ENCODE measurements at regions not wholly inside any gene's neighbourhood (a gene's known extent, or its start where the extent isn't known, plus 50 kb on each side); places are given as distances from the start of the nearest gene placed in this dataset.

DNA sequence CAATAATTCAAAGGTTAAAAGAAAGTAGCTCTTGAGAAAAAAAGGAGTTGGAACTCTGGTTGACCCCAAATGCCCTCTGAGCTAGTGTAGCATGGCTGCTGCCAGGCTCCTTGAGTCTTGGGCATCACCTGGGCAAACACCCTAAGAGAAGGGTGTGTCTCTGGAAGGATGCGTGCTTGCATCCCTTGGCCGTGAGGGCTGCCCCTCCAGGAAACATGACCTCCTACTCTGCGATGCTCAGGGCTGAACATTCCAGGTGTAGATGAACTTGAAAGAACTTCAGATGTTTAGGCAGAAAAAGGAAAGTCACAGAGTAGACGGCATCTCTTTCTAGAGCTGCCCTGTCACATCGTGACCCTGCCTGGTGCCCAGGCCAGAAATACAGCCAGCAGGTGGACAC, 189.4 kb upstream of the TCERG1L start:
- WGBS (ENCODE audit: low lambda C conversion rate), result 18% methylated on average over 4 of the region's 5 CpGs
- POLR2A ChIA-PET, result no interaction called here
- no peaks in the 10 kb centered on the region for H3K27me3 ChIP-seq (ENCODE audit: control insufficient read depth in 1 of 2, insufficient read depth in 2 of 2, low read length in 2 of 2)
- BruUV-seq (replicated peaks), result no TSS peak
- FAIRE-seq (no peak), DNase-seq (ENCODE audit: low spot score) (no peak), ATAC-seq (no peak)
- CTCF ChIA-PET (ENCODE audit: low intra/inter-chr PET ratio, low total read pairs), result no interaction called here
- no peak overlapping the region for H3K4me2 ChIP-seq (ENCODE audit: low read depth, low read length)
- no peaks in the 10 kb centered on the region for H3K4me1 ChIP-seq (ENCODE audit: insufficient read depth, low read length)
- H3K9me3 ChIP-seq (ENCODE audit: low read length), result peaks cover 30% of the 10 kb centered on the region
- no peaks in the 10 kb centered on the region for H4K20me1 ChIP-seq (ENCODE audit: insufficient read depth, low read length)
- in situ Hi-C loops (cut with HindIII; ENCODE audit: extremely low pct_ligation_motif_present, low pct_unique_long_range_greater_than_20kb), result no loop called here
- no peak overlapping the region for H3K27ac ChIP-seq (ENCODE audit: extremely low read length, insufficient read depth, low read length)
- H3K79me2 ChIP-seq (ENCODE audit: insufficient read depth, low read length), result no peaks in the 10 kb centered on the region
- H3K36me3 ChIP-seq (replicated peaks in 1 of 2; ENCODE audit: control insufficient read depth in 1 of 2, insufficient read depth in 2 of 2, low read length in 2 of 2), result no peaks in the 10 kb centered on the region
- no peak overlapping the region for H3K9ac ChIP-seq (ENCODE audit: insufficient read depth, low read depth, low read length)
- H2AFZ ChIP-seq (ENCODE audit: low read length), result no peak overlapping the region
- TF ChIP-seq BRCA1 (CRISPR knock-in tag; IDR thresholded peaks at IDR 0.05), result no peak
- no peak for TF ChIP-seq MTA3 (CRISPR knock-in tag; IDR thresholded peaks at IDR 0.05)
- TF ChIP-seq ZNF264 (CRISPR knock-in tag; IDR thresholded peaks at IDR 0.05), result no peak
- no peak for TF ChIP-seq ZKSCAN5 (CRISPR knock-in tag; IDR thresholded peaks at IDR 0.05)
- no peak for TF ChIP-seq HOXA9 (CRISPR knock-in tag; IDR thresholded peaks at IDR 0.05; ENCODE audit: borderline replicate concordance)
- no peak for TF ChIP-seq RAD21 (CRISPR knock-in tag; IDR thresholded peaks at IDR 0.05)
- TF ChIP-seq JUNB (CRISPR knock-in tag; IDR thresholded peaks at IDR 0.05; ENCODE audit: borderline replicate concordance), result no peak
- TF ChIP-seq, protein P1, sequence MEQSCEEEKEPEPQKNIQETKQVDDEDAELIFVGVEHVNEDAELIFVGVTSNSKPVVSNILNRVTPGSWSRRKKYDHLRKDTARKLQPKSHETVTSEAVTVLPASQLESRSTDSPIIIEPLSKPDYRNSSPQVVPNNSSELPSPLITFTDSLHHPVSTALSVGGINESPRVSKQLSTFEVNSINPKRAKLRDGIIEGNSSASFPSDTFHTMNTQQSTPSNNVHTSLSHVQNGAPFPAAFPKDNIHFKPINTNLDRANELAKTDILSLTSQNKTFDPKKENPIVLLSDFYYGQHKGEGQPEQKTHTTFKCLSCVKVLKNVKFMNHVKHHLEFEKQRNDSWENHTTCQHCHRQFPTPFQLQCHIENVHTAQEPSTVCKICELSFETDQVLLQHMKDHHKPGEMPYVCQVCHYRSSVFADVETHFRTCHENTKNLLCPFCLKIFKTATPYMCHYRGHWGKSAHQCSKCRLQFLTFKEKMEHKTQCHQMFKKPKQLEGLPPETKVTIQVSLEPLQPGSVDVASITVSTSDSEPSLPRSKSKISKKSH (CRISPR knock-in tag; IDR thresholded peaks at IDR 0.05; ENCODE audit: borderline replicate concordance), result no peak
- no peak for TF ChIP-seq RBFOX2 (IDR thresholded peaks at IDR 0.05; ENCODE audit: low read depth, low read length)
- TF ChIP-seq KDM2A (CRISPR knock-in tag; IDR thresholded peaks at IDR 0.05; ENCODE audit: borderline replicate concordance, low read depth), result no peak
- no peak for TF ChIP-seq NFIC (IDR thresholded peaks at IDR 0.05; ENCODE audit: low read length)
- no peak overlapping the region for H3K4me3 ChIP-seq (replicated peaks in 1 of 3; ENCODE audit: insufficient read depth in 1 of 3, low read depth in 2 of 3, low read length in 3 of 3)
- intact Hi-C loops (cut with micrococcal nuclease; ENCODE audit: unreplicated experiment), result no loop called here
